HepG2 (cell line): ENCODE measurements at regions not wholly inside any gene's neighbourhood (a gene's known extent, or its start where the extent isn't known, plus 50 kb on each side); places are given as distances from the start of the nearest gene placed in this dataset.

ENCODE experiments used
- ATAC-seq: fragments of 200-7000 bp; cut with Tn5 transposase; 3 replicates; pipeline ENCODE4 v1.9.1; 2020; ENCODE audit warnings: mild to moderate bottlenecking, moderate library complexity
- BruUV-seq: library from RNA; stranded (reverse); fragments of 400-500 nt; replicated peaks from 2 replicates; lab custom pipeline; 2021; lab: Mats Ljungman, UMichigan
- CTCF ChIA-PET: fragments of 300-600 bp; formaldehyde crosslinking; extraction: SDS; loops from one replicate; lab custom pipeline; 2021; ENCODE audit warnings: low total read pairs, inconsistent platforms, low intra/inter-chr PET ratio; lab: Yijun Ruan, JAX
- POLR2A ChIA-PET: fragments of 350-600 bp; sonication (Branson Sonifier 250); formaldehyde crosslinking; loops from one replicate; lab custom pipeline; 2020; ENCODE audit warnings: antibody characterized with exemption, inconsistent platforms; lab: Yijun Ruan, JAX
- DNase-seq: peaks from one replicate; pipeline ENCODE4 v3.0.0-alpha.2; 2015; ENCODE audit warnings: low spot score
- FAIRE-seq: peaks from 3 replicates; lab custom pipeline; 2011; peaks lifted over from hg19 to GRCh38; lab: Jason Lieb, UNC
- H2AFZ ChIP-seq: one replicate; pipeline ENCODE4 v1.6.1; 2011; ENCODE audit warnings: low read length, inconsistent platforms
- H3K27ac ChIP-seq: fragments of 300-600 bp; 3 replicates; pipeline ENCODE4 v1.8.0; 2011; ENCODE audit warnings: mixed run types, mild to moderate bottlenecking, mixed read lengths, low read length, inconsistent platforms; ENCODE audit not compliant: insufficient read depth; ENCODE audit errors: extremely low read length
- H3K27me3 ChIP-seq, 2 experiments: fragments of 200-600 bp in 1 of 2; 2 replicates in 1 of 2; 3 replicates in 1 of 2; pipeline versions ENCODE4 v1.6.0 to v1.8.0; 2011; ENCODE audit warnings: low read length in 2 of 2, mild to moderate bottlenecking in 2 of 2, moderate library complexity in 2 of 2, inconsistent platforms in 1 of 2; ENCODE audit not compliant: insufficient read depth in 2 of 2, control insufficient read depth in 1 of 2
- H3K36me3 ChIP-seq, 2 experiments: fragments of 200-600 bp in 1 of 2; replicated peaks in 1 of 2; 2 replicates in 1 of 2; 3 replicates in 1 of 2; pipeline versions ENCODE4 v1.5.1 to v1.8.0; 2011; ENCODE audit warnings: low read length in 2 of 2, inconsistent platforms in 1 of 2; ENCODE audit not compliant: insufficient read depth in 2 of 2, control insufficient read depth in 1 of 2
- H3K4me1 ChIP-seq: 2 replicates; pipeline ENCODE4 v1.5.1; 2012; ENCODE audit warnings: low read length, inconsistent platforms; ENCODE audit not compliant: insufficient read depth
- H3K4me2 ChIP-seq: 2 replicates; pipeline ENCODE4 v1.6.0; 2011; ENCODE audit warnings: low read depth, low read length, inconsistent platforms
- H3K4me3 ChIP-seq, 3 experiments: fragments of 200-600 bp in 1 of 3; sonication (generic), shearing (Covaris generic) in 1 of 3; replicated peaks in 1 of 3; 2 replicates each; pipeline ENCODE4 v1.5.1; 2011 to 2016; ENCODE audit warnings: low read length in 3 of 3, inconsistent platforms in 2 of 3, low read depth in 2 of 3, mild to moderate bottlenecking in 2 of 3, control low read depth in 1 of 3, mixed read lengths in 1 of 3; ENCODE audit not compliant: insufficient read depth in 1 of 3
- H3K79me2 ChIP-seq: one replicate; pipeline ENCODE4 v1.6.1; 2011; ENCODE audit warnings: low read length, inconsistent platforms; ENCODE audit not compliant: insufficient read depth
- H3K9ac ChIP-seq: 2 replicates; pipeline ENCODE4 v1.6.0; 2011; ENCODE audit warnings: mild to moderate bottlenecking, low read depth, low read length, inconsistent platforms; ENCODE audit not compliant: insufficient read depth
- H3K9me3 ChIP-seq: 2 replicates; pipeline ENCODE4 v1.5.1; 2012; ENCODE audit warnings: mild to moderate bottlenecking, low read length
- H4K20me1 ChIP-seq: 2 replicates; pipeline ENCODE4 v1.6.0; 2011; ENCODE audit warnings: inconsistent platforms, mild to moderate bottlenecking, low read length, moderate library complexity; ENCODE audit not compliant: insufficient read depth
- CBFB ChIP-seq: sonication (generic); formaldehyde crosslinking; IDR thresholded peaks from 2 replicates; pipeline ENCODE4 v1.4.0; 2020; ENCODE audit warnings: missing genetic modification reagents
- NCOA1 ChIP-seq: sonication (generic); formaldehyde crosslinking; IDR thresholded peaks from 2 replicates; pipeline ENCODE4 v1.9.0; 2021; ENCODE audit warnings: missing genetic modification reagents
- PRMT3 ChIP-seq: sonication (generic); formaldehyde crosslinking; IDR thresholded peaks from 2 replicates; pipeline ENCODE4 v1.8.1; 2022; ENCODE audit warnings: low read depth, mild to moderate bottlenecking, moderate library complexity, missing genetic modification reagents, borderline replicate concordance
- SMARCE1 ChIP-seq: fragments of 450-650 bp; IDR thresholded peaks from 2 replicates; pipeline ENCODE4 v1.6.1; 2017; ENCODE audit warnings: borderline replicate concordance
- XBP1 ChIP-seq: sonication (generic); formaldehyde crosslinking; IDR thresholded peaks from 2 replicates; pipeline ENCODE4 v1.5.0; 2020; ENCODE audit warnings: missing genetic modification reagents
- YEATS4 ChIP-seq: sonication (generic); formaldehyde crosslinking; IDR thresholded peaks from 2 replicates; pipeline ENCODE4 v1.4.0; 2020; ENCODE audit warnings: missing genetic modification reagents, borderline replicate concordance
- YY1 ChIP-seq: IDR thresholded peaks from 2 replicates; pipeline ENCODE4 v1.6.1; 2011; ENCODE audit warnings: low read length, low read depth, moderate library complexity, mild to moderate bottlenecking; ENCODE audit not compliant: insufficient read depth, insufficient replicate concordance
- ZFP36 ChIP-seq: fragments of 150-350 bp; IDR thresholded peaks from 2 replicates; pipeline ENCODE4 v1.6.1; 2018; ENCODE audit warnings: borderline replicate concordance, low read length, low read depth; ENCODE audit not compliant: partially characterized antibody
- ZNF205 ChIP-seq: IDR thresholded peaks from 2 replicates; pipeline ENCODE4 v1.6.1; 2018; ENCODE audit warnings: missing biosample characterization, missing genetic modification reagents
- ZNF251 ChIP-seq: sonication (generic); formaldehyde crosslinking; IDR thresholded peaks from 2 replicates; pipeline ENCODE4 v1.9.0; 2021; ENCODE audit warnings: mild to moderate bottlenecking, missing genetic modification reagents
- ZNF550 ChIP-seq: sonication (generic); formaldehyde crosslinking; IDR thresholded peaks from 2 replicates; pipeline ENCODE4 v1.4.0; 2020; ENCODE audit warnings: mild to moderate bottlenecking, missing genetic modification reagents, borderline replicate concordance
- ZNF572 ChIP-seq: sonication (generic); formaldehyde crosslinking; IDR thresholded peaks from 2 replicates; pipeline ENCODE4 v1.5.1; 2020; ENCODE audit warnings: mild to moderate bottlenecking, missing genetic modification reagents
- ZNF670 ChIP-seq: sonication (generic); formaldehyde crosslinking; IDR thresholded peaks from 2 replicates; pipeline ENCODE4 v1.8.0; 2022; ENCODE audit warnings: mild to moderate bottlenecking, missing genetic modification reagents, borderline replicate concordance
- ZNF737 ChIP-seq: sonication (generic); formaldehyde crosslinking; IDR thresholded peaks from 2 replicates; pipeline ENCODE4 v1.5.0; 2020; ENCODE audit warnings: missing genetic modification reagents, mild to moderate bottlenecking, borderline replicate concordance
- ZNF770 ChIP-seq: sonication (generic); formaldehyde crosslinking; IDR thresholded peaks from 2 replicates; pipeline ENCODE4 v1.5.0; 2020; ENCODE audit warnings: mild to moderate bottlenecking, missing genetic modification reagents
- WGBS: methylation state at CpG from one replicate; pipeline ENCODE4 v1.1.6; 2017; ENCODE audit warnings: low lambda C conversion rate; 5-methylcytosine and 5-hydroxymethylcytosine counted together
- in situ Hi-C: cut with HindIII; loops from 2 replicates; pipeline ENCODE4 v1.10.0; 2017; ENCODE audit warnings: low pct_unique_long_range_greater_than_20kb; ENCODE audit not compliant: extremely low pct_ligation_motif_present
- intact Hi-C: fragments of 100-400 bp; cut with micrococcal nuclease; formaldehyde crosslinking; loops from one replicate; pipeline ENCODE4 v1.10.0; 2022; ENCODE audit not compliant: unreplicated experiment
- TF ChIP-seq, protein P1 (sequence below): sonication (generic); formaldehyde crosslinking; IDR thresholded peaks from 2 replicates; pipeline ENCODE4 v1.8.0; 2022; ENCODE audit warnings: missing genetic modification reagents, low read depth, mild to moderate bottlenecking, borderline replicate concordance
- TF ChIP-seq, protein P2 (sequence below): sonication (generic); formaldehyde crosslinking; IDR thresholded peaks from 2 replicates; pipeline ENCODE4 v1.8.1; 2022; ENCODE audit warnings: low read depth, mild to moderate bottlenecking, missing genetic modification reagents
- TF ChIP-seq, protein P3 (sequence below): IDR thresholded peaks from 2 replicates; pipeline ENCODE4 v1.6.1; 2018; ENCODE audit warnings: missing genetic modification reagents
- TF ChIP-seq, protein P4 (sequence below): sonication (generic); formaldehyde crosslinking; IDR thresholded peaks from 2 replicates; pipeline ENCODE4 v1.4.0; 2020; ENCODE audit warnings: missing genetic modification reagents

DNA sequence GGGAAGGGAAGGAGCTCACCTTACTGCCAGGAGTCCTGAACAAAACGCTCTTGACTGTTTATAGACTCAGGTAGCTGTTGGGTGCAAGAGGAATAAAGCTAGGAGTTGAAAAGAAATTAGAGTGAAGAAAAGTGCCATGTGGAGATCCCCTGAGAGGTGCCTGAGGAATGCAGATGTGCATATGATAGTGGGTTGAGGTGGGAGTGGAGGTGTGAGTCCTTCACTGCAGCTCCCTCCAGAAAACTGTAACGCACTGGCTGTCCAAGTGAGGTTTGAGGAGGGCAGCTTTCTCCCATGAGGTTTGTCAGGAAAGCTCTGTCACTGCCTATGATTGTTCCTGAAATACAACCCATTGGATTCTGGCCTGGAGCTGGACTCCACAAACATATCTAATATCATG lies 904.8 kb upstream of the POT1 start:
- Histone ChIP-seq H3K9ac (no peak overlapping the region), H3K79me2 (no peaks in the 10 kb centered on the region), H3K27ac (no peak overlapping the region), H3K9me3 (peaks cover 61% of the 10 kb centered on the region), H3K36me3 (no peaks in the 10 kb centered on the region), H3K27me3 (no peaks in the 10 kb centered on the region), H2AFZ (no peak overlapping the region), H3K4me1 (no peaks in the 10 kb centered on the region), H4K20me1 (no peaks in the 10 kb centered on the region), H3K4me2 (no peak overlapping the region), H3K4me3 (no peak overlapping the region)
- CTCF ChIA-PET, result no interaction called here
- no peak for DNase-seq
- no peak for FAIRE-seq
- WGBS, result 0% methylated on average over 2 of the region's 2 CpGs
- ATAC-seq, result no peak
- BruUV-seq, result no TSS peak
- POLR2A ChIA-PET, result no interaction called here
- in situ Hi-C loops, result no loop called here
- intact Hi-C loops, result no loop called here
- TF ChIP-seq, protein P1, sequence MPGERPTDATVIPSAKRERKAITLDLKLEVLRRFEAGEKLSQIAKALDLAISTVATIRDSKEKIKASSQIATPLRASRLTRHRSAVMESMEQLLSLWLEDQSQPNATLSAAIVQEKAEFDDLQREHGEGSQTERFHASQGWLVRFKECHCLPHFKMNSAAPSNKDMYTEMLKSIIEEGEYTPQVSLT (CRISPR knock-in tag), result no peak
- TF ChIP-seq ZNF770 (CRISPR knock-in tag), result no peak
- no peak for TF ChIP-seq ZNF550 (CRISPR knock-in tag)
- TF ChIP-seq ZFP36, result no peak
- no peak for TF ChIP-seq NCOA1 (CRISPR knock-in tag)
- TF ChIP-seq, protein P2, sequence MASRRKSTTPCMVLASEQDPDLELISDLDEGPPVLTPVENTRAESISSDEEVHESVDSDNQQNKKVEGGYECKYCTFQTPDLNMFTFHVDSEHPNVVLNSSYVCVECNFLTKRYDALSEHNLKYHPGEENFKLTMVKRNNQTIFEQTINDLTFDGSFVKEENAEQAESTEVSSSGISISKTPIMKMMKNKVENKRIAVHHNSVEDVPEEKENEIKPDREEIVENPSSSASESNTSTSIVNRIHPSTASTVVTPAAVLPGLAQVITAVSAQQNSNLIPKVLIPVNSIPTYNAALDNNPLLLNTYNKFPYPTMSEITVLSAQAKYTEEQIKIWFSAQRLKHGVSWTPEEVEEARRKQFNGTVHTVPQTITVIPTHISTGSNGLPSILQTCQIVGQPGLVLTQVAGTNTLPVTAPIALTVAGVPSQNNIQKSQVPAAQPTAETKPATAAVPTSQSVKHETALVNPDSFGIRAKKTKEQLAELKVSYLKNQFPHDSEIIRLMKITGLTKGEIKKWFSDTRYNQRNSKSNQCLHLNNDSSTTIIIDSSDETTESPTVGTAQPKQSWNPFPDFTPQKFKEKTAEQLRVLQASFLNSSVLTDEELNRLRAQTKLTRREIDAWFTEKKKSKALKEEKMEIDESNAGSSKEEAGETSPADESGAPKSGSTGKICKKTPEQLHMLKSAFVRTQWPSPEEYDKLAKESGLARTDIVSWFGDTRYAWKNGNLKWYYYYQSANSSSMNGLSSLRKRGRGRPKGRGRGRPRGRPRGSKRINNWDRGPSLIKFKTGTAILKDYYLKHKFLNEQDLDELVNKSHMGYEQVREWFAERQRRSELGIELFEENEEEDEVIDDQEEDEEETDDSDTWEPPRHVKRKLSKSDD, result no peak
- TF ChIP-seq, protein P3, sequence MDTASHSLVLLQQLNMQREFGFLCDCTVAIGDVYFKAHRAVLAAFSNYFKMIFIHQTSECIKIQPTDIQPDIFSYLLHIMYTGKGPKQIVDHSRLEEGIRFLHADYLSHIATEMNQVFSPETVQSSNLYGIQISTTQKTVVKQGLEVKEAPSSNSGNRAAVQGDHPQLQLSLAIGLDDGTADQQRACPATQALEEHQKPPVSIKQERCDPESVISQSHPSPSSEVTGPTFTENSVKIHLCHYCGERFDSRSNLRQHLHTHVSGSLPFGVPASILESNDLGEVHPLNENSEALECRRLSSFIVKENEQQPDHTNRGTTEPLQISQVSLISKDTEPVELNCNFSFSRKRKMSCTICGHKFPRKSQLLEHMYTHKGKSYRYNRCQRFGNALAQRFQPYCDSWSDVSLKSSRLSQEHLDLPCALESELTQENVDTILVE (CRISPR knock-in tag), result no peak
- TF ChIP-seq ZNF737 (CRISPR knock-in tag), result no peak
- TF ChIP-seq YY1, result no peak
- no peak for TF ChIP-seq SMARCE1
- no peak for TF ChIP-seq YEATS4 (CRISPR knock-in tag)
- no peak for TF ChIP-seq CBFB
- TF ChIP-seq, protein P4, sequence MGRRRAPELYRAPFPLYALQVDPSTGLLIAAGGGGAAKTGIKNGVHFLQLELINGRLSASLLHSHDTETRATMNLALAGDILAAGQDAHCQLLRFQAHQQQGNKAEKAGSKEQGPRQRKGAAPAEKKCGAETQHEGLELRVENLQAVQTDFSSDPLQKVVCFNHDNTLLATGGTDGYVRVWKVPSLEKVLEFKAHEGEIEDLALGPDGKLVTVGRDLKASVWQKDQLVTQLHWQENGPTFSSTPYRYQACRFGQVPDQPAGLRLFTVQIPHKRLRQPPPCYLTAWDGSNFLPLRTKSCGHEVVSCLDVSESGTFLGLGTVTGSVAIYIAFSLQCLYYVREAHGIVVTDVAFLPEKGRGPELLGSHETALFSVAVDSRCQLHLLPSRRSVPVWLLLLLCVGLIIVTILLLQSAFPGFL, result no peak
- TF ChIP-seq PRMT3, result no peak
- TF ChIP-seq ZNF205, result no peak
- no peak for TF ChIP-seq ZNF251 (CRISPR knock-in tag)
- TF ChIP-seq ZNF670 (CRISPR knock-in tag), result no peak
- no peak for TF ChIP-seq XBP1 (CRISPR knock-in tag)
- TF ChIP-seq ZNF572 (CRISPR knock-in tag), result no peak
